C4-2B (cell line): ENCODE measurements at regions not wholly inside any gene's neighbourhood (a gene's known extent, or its start where the extent isn't known, plus 50 kb on each side); places are given as distances from the start of the nearest gene placed in this dataset.

ENCODE experiments used
- CTCF ChIP-seq: fragments of 450-650 bp; conservative IDR thresholded peaks from 2 replicates; pipeline ENCODE4 v1.5.1; 2017; ENCODE audit warnings: mild to moderate bottlenecking
- ZFX ChIP-seq: fragments of 450-650 bp; IDR thresholded peaks from 2 replicates; pipeline ENCODE4 v1.6.1; 2017

GRCh38 chr6:85977661-85978060 is 335.0 kb upstream of the SYNCRIP start:
- no peak for TF ChIP-seq CTCF
- no peak for TF ChIP-seq ZFX
